D721Med (cell line): ENCODE measurements at regions not wholly inside any gene's neighbourhood (a gene's known extent, or its start where the extent isn't known, plus 50 kb on each side); places are given as distances from the start of the nearest gene placed in this dataset.

Experiments
- DNase-seq: peaks from one replicate; pipeline ENCODE4 v3.0.0; 2011; ENCODE audit warnings: low spot score; ENCODE audit not compliant: insufficient read length
- FAIRE-seq: peaks from 2 replicates; lab custom pipeline; 2011; peaks lifted over from hg19 to GRCh38; lab: Jason Lieb, UNC
- CTCF ChIP-seq: IDR thresholded peaks from 2 replicates; pipeline ENCODE4 v1.5.1; 2012; ENCODE audit warnings: mild to moderate bottlenecking, control low read depth; ENCODE audit not compliant: insufficient read depth; ENCODE audit errors: missing control alignments

GRCh38 chr6:165944002-165944466, 223.6 kb downstream of the TBXT start:
- TF ChIP-seq CTCF = no peak
- no peak for FAIRE-seq
- DNase-seq = no peak

GRCh38 chr6:165941786-165942185, 225.9 kb downstream of the TBXT start:
- DNase-seq = no peak
- no peak for FAIRE-seq
- no peak for TF ChIP-seq CTCF

GRCh38 chr6:165941249-165941775, 226.3 kb downstream of the TBXT start:
- DNase-seq (no peak), FAIRE-seq (no peak)
- TF ChIP-seq CTCF = no peak

- TF ChIP-seq CTCF = no peak
- no peak for FAIRE-seq
- DNase-seq = no peak
Measured at GRCh38 chr6:165940366-165940765, 227.3 kb downstream of the TBXT start.

- FAIRE-seq (no peak), DNase-seq (no peak)
- TF ChIP-seq CTCF = no peak
Measured at GRCh38 chr6:165939601-165940290, 227.9 kb downstream of the TBXT start.

- DNase-seq = no peak
- FAIRE-seq = no peak
- no peak for TF ChIP-seq CTCF
Measured at GRCh38 chr6:165939047-165939446, 228.6 kb downstream of the TBXT start.
